Anterior cingulate cortex (tissue), 58 donors: ENCODE measurements at regions not wholly inside any gene's neighbourhood (a gene's known extent, or its start where the extent isn't known, plus 50 kb on each side); places are given as distances from the start of the nearest gene placed in this dataset.

ENCODE experiments used
- DNase-seq, 58 donors: peaks; one replicate each; lab custom pipeline; 2025; lab: John Stamatoyannopoulos, UW

DNA sequence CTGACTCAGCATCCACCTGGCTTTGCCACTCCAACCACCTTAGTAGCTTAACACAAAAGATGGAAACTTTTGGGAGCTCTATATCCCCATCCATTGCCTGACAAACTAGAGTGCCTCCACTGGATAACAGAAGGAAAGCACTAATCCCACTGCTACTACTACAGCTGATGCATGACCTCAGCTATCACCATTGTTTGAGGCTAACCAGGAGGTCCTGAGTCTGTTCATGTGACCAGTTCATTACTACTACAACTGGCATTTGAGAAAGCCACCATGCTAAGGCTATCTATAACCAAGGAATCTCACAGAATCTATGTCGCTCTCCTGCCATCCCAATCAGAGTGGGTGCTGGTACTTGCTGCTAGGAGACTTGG lies 604.3 kb upstream of the CA10 start:
- no peak for DNase-seq

DNA sequence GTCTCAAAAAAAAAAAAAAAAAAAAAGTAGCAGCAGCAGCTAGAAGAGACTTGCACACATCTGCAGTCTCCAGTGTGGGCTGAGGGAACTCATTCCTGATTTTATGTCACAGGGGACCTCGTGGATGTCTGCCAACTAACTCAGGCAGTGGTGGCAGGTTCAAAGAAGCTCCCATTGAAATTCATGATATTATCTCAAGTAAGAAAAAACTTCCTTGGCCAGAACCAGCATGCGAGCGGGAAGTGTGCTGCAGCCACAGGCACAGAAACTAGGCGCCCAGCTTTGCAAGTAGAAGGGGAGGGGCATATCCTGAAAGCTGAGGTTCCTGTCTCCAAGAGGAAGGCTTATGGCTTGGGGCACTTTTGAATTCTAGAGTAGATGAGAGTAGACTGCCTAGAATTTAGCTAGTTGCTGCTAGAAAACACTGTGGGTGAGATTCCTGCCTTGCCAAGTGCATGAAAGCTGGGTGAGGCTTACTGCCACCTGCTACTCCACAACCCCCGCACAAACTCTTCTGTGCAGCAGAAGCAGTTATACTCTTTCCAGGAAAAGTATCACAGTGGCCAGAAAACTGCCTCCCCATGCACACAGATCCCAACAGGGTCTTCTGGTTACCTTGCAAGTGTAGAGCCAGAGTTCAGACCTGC lies 603.8 kb upstream of the CA10 start:
- peak in 28 of 58 donors; percentile 0 to 49 (median 14) for DNase-seq

DNA sequence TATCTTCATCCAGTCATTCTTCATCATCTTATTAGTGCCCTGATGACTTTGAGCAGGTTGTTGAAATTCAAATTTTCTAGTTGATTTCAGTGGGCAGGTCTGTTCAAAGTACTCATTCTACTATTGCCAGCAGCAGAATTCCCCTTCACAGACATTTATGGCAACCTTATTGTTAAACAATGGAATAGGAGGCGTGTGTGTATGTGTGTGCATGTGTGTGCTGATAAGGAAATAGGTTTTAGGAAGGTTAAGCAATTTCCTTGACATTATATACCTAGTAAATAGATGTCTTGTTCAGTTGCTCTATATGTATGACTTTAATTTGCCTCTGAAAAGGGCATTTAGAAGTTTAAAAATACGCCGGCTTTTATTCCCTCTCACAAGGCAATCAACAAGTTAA lies 601.4 kb upstream of the CA10 start:
- no peak for DNase-seq

DNA sequence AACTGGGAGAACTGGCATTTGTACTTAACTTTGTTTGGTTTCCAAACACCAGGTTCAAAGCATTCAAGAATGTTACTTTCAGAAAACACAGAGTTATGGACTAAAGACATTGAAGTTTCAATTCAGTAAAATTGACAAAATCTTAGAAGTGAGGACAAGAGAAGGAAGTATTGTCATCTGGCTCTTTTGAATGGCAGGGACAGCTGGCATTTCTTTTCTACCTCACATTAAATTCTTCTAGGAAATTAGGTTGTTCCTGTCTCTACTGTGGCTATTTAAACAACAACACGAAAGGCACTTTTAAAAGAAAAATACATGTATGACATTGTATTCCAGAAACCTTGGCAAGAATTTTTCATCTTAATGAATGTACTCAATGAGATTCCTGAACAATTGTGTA lies 600.0 kb upstream of the CA10 start:
- DNase-seq: no peak

DNA sequence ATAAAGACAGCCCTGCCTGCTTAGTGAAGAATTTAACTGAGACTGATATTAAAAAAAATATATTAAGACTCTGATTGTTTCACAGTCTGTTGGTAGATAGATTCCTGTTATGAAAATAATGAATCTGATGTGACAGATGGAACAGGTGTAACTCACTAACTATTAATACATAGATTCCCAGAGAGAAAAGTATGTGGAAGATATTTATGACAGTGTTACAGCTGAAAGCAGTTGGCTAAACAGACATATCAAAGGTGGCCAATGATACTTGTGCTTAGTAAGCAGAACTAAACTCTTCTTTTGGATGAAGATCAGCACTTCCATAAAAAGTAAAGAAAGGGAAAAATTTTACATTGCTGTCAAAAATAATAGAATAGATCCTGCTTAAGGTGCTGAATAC lies 598.2 kb upstream of the CA10 start:
- no peak for DNase-seq

DNA sequence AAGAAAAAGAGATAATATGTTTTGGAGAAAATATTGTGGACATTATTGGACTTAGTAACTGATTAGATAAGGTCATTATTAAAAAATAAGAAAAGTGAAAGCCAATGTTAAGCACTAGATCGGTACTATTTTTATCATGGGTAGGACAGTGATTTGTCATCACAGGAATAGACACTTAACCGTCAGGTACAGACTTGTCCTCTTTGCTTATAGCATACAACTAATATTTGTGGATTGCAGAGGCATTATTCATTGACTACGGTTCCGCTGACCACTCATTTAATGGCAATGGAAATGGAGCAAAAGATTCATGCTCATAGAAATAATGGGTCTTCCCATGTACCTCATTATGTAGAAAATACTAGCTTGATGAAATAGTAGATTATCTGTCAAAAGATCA lies 596.3 kb upstream of the CA10 start:
- DNase-seq: no peak

DNA sequence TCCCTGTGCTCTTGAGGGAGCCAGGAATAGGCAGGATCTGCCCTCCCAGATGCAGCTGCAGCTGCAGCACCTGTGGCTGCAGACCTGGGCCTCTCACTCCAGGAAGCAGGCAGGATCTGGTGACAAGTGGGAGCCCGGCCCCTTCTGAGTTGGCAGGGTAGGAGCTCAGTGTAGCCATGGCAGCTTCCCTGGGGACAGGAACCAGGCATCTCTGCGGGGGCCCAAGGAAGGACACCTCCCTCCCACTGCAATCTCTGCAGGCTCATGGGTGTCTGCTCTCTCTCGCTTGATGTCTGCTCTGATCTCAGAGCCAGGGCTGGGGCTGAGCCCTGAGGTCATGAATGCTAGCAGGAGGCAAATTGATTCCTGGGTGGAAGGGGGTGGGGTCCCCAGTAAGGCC lies 592.5 kb upstream of the CA10 start:
- no peak for DNase-seq

DNA sequence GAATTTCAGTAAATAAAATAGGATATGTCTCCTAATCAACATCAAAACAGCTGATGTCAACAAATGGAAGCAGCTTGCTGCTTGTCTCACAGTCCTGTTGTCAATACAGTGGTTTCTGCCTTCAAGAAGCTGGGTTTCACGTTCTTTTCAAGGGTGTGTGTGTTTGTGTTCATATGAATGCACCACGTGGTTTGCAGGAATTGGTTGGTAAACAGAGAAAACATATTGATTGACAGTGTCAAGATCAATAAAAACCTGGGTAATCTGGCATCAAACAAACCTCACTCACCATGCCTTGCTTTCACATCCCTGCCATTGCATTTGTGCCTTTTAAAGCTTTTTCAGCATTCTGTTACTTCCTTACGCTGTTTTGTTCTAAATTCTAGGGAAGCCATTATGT lies 585.7 kb upstream of the CA10 start:
- no peak for DNase-seq

DNA sequence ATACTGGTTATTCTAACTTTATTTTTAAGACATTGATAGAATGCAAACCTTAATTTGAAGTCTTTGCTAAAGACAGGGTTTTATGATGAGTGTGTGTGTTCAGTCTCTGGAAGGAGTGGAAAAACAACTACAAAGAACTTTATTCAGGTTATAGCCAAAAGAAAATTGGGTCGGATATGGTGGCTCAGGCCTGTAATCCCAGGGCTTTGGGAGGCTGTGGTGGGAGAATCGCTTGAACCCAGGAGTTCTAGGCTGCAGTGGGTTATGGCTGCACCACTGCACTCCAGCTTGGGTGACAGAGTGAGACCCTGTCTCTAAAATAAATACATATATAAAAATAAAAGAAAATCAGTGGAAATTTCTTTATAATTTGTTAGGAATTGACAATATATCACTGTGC lies 581.5 kb upstream of the CA10 start:
- DNase-seq: no peak

DNA sequence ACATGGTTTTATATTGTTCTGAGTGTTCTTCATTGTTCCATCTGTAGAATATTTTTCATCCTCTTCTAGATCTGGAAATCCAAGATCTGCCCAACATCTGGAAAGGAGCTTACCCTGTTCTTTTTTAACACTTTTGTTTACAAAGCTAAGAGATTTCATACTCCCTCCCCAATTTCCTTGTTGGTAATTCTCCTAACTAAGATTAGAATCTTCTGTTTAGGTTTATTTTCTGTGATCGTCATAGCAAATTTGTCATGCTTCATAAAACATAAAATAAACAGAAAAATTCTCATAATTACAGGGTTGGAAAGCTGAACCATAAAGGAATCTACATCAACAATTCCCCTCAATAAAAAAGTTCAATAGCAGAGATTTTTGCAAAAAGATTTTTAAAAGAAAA lies 580.3 kb upstream of the CA10 start:
- DNase-seq: no peak

DNA sequence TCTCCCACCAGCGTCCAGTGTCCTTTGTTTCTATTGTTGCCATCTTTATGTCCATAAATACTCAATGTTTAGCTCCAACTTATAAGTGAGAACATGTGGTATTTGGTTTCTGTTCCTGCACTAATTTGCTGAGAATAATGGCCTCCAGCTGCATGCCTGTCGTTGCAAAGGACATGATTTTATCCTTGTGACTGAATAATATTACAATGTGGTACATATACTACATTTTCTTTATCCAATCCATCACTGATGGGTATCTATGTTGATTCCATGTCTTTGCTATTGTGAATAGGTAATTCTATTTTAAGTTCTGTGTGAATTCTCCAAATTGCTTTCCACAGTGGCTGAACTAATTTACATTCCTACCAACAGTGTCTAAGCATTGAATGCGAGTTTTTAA lies 578.6 kb upstream of the CA10 start:
- no peak for DNase-seq

DNA sequence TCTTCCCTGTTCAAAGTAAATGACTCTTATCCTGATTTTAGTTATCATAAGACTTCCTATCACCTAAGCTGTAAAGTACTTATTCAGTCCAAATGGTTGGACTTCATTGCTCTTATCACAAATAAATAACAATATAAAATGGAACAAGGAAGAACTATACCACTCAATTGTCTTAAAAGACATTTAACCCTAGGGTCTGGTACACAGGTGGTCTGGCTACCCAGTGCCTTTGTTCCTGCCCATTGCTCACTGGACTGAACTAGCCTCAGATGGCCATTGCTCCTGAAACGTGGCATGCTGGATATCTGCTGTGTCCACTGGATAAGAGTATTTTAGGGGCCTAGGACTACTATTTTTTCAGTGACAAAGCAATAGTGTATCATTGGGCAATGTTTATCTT lies 574.3 kb upstream of the CA10 start:
- no peak for DNase-seq

DNA sequence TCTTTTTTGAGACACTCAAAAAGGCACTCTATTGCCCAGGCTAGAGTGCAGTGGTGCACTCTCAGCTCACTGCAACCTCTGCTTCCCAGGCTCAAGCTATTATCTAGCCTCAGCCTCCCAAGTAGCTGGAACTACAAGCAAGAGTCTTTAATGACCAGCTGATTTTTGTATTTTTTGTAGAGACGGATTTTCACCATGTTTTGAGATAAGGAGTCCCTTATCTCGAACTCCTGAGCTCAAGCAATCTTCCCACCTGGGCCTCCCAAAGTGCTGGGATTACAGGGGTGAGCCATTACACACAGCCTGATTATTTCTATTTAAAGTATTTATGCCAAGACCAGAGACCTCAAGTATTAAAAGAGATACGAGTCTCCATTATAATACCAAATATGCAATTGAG lies 566.1 kb upstream of the CA10 start:
- DNase-seq: no peak

DNA sequence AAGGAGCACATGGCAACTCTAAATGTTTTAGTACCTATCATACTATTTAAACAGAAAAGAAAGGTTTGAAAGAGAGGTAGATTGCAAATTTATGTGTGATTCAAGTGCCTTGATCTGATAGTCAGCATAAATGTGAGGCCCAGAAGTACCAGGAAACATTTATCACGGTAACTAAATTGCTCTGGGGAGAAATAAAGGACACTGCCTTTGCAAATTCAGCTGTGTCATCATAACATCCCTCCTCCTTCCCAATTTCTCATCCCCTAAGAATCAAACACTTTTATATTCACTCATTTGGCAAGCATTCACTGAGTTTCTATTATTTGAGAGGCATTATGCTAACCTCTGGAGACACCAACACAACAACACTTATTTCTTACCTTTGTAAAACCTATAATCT lies 563.4 kb upstream of the CA10 start:
- no peak for DNase-seq

DNA sequence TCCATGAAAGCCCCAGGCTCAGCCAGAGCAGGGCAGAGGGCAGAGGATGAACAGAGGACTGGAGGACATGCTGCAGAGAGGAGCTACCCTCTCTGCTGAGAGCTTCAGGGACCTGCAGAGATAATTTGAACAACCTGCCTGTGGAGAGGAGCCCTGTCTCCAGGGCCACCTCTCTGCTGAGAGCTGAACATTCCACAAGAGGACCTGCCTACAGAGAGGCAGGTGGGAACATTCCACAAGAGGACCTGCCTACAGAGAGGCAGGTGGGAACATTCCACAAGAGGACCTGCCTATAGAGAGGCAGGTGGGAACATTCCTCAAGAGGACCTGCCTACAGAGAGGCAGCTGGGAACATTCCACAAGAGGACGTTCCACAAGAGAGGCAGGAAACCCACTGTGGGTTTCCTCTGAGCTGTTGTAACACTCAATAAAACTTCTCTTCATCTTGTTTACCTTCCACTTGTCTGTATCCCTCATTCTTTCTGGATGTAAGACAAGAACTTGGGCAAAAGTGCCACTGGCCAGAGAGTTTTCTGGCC lies 551.9 kb upstream of the CA10 start:
- no peak for DNase-seq

DNA sequence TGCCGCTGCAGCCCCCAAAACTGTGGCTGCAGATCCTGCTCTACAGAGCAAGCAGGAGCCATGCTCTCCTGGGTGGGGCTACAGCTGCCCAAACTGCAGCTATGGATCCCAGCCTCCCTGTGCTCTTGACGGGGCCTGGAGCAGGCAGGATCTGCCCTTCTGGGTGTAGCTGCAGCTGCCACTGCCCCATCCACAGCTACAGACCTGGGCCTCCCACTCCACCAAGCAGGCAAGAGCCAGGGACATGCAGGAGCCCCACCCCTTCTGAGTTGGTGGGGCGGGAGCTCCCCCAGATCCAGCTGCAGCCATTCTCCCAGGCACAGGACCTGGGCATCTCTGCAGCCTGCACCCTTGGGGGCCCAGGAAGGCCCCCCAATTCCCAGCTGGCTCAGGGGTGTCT lies 551.2 kb upstream of the CA10 start:
- no peak for DNase-seq

DNA sequence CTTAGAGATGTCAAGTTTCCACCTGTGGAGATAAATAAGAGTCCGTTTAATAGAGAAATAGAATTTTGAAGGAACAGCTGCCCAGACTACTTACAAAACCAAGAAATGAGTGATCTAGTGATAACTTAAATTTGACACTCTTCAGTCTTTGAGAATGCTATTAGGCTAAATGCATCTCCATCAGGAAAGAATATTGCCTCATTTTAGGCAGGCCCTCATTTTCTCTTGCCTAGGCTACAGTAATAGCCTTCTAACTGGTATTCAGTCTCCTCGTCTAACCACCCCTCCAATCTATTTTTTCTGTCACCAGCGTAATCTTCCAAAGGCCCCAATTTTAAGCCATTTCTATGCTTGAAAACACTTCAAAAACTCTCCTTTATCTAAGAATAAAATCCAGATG lies 537.8 kb upstream of the CA10 start:
- no peak for DNase-seq

DNA sequence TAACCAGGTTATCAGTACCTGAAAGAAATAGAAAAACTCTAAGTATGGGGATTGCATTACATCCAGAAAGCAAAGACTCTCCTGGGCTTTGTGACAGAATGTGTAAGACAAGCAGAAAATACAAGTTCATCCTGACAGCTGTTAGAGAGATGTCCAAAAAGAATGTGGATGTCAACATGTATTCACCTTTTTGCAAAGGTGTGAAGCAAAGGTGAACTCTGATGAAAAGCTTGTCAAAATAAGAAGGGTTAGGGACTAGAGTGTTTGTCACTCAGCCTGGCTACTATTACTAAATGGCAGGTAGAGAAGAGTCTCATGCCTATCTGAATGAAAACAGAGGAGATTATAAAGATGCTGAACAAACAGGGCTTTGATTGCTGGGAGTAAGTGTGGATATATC lies 527.6 kb upstream of the CA10 start:
- DNase-seq: no peak

DNA sequence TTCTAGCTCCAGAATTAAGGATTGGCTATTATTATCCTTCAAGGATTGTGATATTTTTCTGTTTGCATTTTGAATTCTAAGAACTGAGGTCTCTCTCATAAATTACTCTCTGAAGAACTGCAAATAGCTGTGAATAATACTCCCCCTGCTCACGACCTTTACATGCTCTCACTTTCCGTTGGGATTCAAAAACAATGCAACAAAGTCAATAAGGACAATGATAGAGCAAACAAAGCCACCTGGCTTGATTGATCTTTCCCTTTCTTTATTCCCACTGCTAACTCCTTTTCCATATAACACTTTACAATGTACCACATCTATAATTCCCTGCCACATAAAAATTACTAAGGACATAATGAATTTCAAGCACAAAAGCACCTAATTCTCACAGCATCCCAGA lies 523.0 kb upstream of the CA10 start:
- no peak for DNase-seq

DNA sequence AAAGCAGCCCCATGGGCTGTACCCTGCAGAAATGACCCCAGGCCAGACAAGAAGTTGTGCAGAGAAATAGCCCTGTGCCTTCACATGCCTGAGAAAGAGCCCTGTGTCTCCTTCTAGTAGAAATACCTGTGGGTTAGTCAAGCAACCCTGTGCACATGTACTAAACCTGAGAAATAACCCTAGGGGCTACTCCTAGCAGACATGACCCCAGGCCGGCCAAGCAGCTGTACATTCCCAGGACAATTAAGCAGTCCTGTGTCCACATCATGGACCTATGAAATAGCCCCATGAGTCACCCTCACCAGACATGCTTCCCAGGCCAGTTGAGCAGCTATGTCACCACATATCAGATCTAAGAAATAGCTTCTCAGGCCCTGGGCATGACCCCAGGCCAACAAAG lies 519.7 kb upstream of the CA10 start:
- no peak for DNase-seq

DNA sequence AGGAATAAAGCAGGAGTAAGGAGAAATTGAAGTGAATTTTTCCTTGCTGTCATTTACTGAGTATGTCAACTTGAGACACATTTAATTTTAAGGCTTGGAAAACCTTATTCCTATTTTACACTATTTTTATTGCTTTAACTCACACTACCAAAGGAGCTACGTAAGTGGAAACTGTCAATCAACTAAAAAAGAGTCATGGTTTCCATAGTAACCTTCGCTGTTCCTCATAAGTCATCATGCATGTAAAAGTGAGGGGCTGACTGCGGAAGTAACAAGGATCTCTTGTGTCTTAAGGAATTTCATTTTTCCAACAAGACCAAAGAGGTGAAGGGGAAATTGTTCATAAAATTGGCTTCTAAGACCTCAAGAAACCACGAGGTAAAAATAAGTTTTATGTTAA lies 516.2 kb upstream of the CA10 start:
- DNase-seq: no peak

DNA sequence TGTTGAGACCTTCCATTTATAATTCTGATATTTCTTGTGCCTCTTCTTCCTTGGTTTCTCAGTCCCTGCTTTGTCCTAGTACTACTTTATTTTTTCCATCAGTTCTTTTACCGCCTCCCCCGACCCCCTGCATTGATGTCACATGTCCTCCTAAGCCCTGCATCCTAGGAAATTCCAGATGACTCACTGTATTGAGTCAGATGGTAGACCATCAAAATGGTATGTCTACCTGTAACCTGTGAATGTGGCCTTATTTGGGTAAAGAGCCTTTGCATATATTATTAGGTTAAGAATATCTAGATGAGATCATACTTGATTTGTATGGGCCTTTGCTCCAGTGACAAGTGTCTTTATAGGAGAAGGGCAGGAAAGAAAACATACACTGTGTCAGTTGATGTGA lies 515.3 kb upstream of the CA10 start:
- no peak for DNase-seq

DNA sequence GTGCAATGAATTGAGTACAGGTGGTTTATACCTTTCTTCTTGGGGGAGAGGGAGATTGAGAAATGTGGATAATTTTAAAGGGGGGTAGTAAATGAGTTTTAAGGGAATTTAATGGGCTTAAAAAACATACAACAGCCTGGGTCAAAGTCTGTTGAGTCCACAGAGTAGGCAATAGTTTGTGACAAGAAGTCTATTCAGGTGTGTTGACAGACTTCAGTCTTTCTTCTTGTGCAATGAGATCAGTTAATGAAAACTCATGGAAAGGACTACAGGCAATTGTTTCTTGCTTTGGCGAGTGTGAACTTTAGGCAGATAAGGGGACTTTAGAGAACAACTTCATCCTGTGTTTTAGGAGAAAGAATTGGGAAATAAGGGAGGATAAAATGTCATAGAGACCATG lies 507.8 kb upstream of the CA10 start:
- DNase-seq: no peak
